ENCODE measurements at regions not wholly inside any gene's neighbourhood (a gene's known extent, or its start where the extent isn't known, plus 50 kb on each side); places are given as distances from the start of the nearest gene placed in this dataset.

GRCh38 chr3:64852738-64853137, 164.9 kb upstream of the ADAMTS9 start:
- TF ChIP-seq, protein P1, sequence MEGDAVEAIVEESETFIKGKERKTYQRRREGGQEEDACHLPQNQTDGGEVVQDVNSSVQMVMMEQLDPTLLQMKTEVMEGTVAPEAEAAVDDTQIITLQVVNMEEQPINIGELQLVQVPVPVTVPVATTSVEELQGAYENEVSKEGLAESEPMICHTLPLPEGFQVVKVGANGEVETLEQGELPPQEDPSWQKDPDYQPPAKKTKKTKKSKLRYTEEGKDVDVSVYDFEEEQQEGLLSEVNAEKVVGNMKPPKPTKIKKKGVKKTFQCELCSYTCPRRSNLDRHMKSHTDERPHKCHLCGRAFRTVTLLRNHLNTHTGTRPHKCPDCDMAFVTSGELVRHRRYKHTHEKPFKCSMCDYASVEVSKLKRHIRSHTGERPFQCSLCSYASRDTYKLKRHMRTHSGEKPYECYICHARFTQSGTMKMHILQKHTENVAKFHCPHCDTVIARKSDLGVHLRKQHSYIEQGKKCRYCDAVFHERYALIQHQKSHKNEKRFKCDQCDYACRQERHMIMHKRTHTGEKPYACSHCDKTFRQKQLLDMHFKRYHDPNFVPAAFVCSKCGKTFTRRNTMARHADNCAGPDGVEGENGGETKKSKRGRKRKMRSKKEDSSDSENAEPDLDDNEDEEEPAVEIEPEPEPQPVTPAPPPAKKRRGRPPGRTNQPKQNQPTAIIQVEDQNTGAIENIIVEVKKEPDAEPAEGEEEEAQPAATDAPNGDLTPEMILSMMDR (IDR thresholded peaks at IDR 0.05): no peak
- no peak for TF ChIP-seq POLR2A (IDR thresholded peaks at IDR 0.05; ENCODE audit: low read depth)
